Activated T-helper 2 cell treated with anti-CD3 and anti-CD28 coated beads, Interferon-gamma antibody, Interleukin-2, Interleukin-4, amounts not matched to agents 10 μg/mL and 5 μg/mL and 100 μg/mL, durations not matched to agents 14 hours and 24 hours and 36 hours (primary cell): ENCODE measurements at regions not wholly inside any gene's neighbourhood (a gene's known extent, or its start where the extent isn't known, plus 50 kb on each side); places are given as distances from the start of the nearest gene placed in this dataset.

Experiments
- DNase-seq: peaks from one replicate; pipeline ENCODE4 v3.0.0; 2021; ENCODE audit warnings: low spot score
- H3K27ac Mint-ChIP-seq: one replicate; pipeline ENCODE4 v1.8.0; 2021; ENCODE audit warnings: mixed read lengths
- H3K27me3 Mint-ChIP-seq: one replicate; pipeline ENCODE4 v1.8.0; 2021; ENCODE audit warnings: low read depth, mixed read lengths
- H3K36me3 Mint-ChIP-seq: one replicate; pipeline ENCODE4 v1.8.0; 2021; ENCODE audit warnings: low read depth, mixed read lengths
- H3K4me1 Mint-ChIP-seq: one replicate; pipeline ENCODE4 v1.8.0; 2021; ENCODE audit warnings: low read depth, mixed read lengths
- H3K4me3 Mint-ChIP-seq: one replicate; pipeline ENCODE4 v1.8.0; 2021; ENCODE audit warnings: low read depth, mild to moderate bottlenecking, moderate library complexity, mixed read lengths
- H3K9me3 Mint-ChIP-seq: one replicate; pipeline ENCODE4 v1.8.0; 2021; ENCODE audit warnings: mixed read lengths
- intact Hi-C: fragments of 100-400 bp; cut with micrococcal nuclease; formaldehyde crosslinking; loops from one replicate; pipeline ENCODE4 v1.15.1; 2023

GRCh38 chr1:38474738-38475623 lies 384.6 kb downstream of the RRAGC start:
- peak overlapping the region; percentile 29 for H3K27ac Mint-ChIP-seq
- intact Hi-C loops, result no loop called here
- no peaks in the 10 kb centered on the region for H3K36me3 Mint-ChIP-seq
- DNase-seq, result no peak
- H3K4me3 Mint-ChIP-seq, result peak overlapping the region; percentile 7
- peaks cover 10% of the 10 kb centered on the region for H3K9me3 Mint-ChIP-seq
- H3K27me3 Mint-ChIP-seq, result peaks cover 48% of the 10 kb centered on the region
- peaks cover 11% of the 10 kb centered on the region for H3K4me1 Mint-ChIP-seq

- H3K36me3 Mint-ChIP-seq, result no peaks in the 10 kb centered on the region
- peaks cover 28% of the 10 kb centered on the region for H3K27me3 Mint-ChIP-seq
- no peak for DNase-seq
- no peak overlapping the region for H3K4me3 Mint-ChIP-seq
- intact Hi-C loops, result no loop called here
- H3K4me1 Mint-ChIP-seq, result no peaks in the 10 kb centered on the region
- H3K9me3 Mint-ChIP-seq, result no peaks in the 10 kb centered on the region
- H3K27ac Mint-ChIP-seq, result no peak overlapping the region
Measured at GRCh38 chr1:38466487-38466886, 393.1 kb downstream of the RRAGC start.

- intact Hi-C loops, result no loop called here
- Mint-ChIP-seq H3K27ac (no peak overlapping the region), H3K9me3 (no peaks in the 10 kb centered on the region), H3K27me3 (peaks cover 28% of the 10 kb centered on the region), H3K4me3 (no peak overlapping the region), H3K36me3 (no peaks in the 10 kb centered on the region), H3K4me1 (no peaks in the 10 kb centered on the region)
- no peak for DNase-seq
Measured at GRCh38 chr1:38465460-38465859, 394.1 kb downstream of the RRAGC start.

- Mint-ChIP-seq H3K4me3 (no peak overlapping the region), H3K4me1 (no peaks in the 10 kb centered on the region), H3K9me3 (no peaks in the 10 kb centered on the region), H3K27ac (no peak overlapping the region), H3K27me3 (peaks cover 33% of the 10 kb centered on the region), H3K36me3 (no peaks in the 10 kb centered on the region)
- DNase-seq, result no peak
- intact Hi-C loops, result no loop called here
Measured at GRCh38 chr1:38464071-38464661, 395.4 kb downstream of the RRAGC start.

GRCh38 chr1:38463074-38463473 lies 396.5 kb downstream of the RRAGC start:
- H3K4me3 Mint-ChIP-seq, result no peak overlapping the region
- no peak overlapping the region for H3K27ac Mint-ChIP-seq
- no peak for DNase-seq
- intact Hi-C loops, result no loop called here
- H3K27me3 Mint-ChIP-seq, result peaks cover 30% of the 10 kb centered on the region
- no peaks in the 10 kb centered on the region for H3K4me1 Mint-ChIP-seq
- no peaks in the 10 kb centered on the region for H3K36me3 Mint-ChIP-seq
- H3K9me3 Mint-ChIP-seq, result no peaks in the 10 kb centered on the region

GRCh38 chr1:38456531-38456876 lies 403.1 kb downstream of the RRAGC start:
- DNase-seq, result no peak
- Mint-ChIP-seq H3K36me3 (no peaks in the 10 kb centered on the region), H3K4me3 (no peak overlapping the region), H3K27ac (no peak overlapping the region), H3K4me1 (no peaks in the 10 kb centered on the region), H3K9me3 (no peaks in the 10 kb centered on the region), H3K27me3 (peaks cover 16% of the 10 kb centered on the region)
- intact Hi-C loops, result no loop called here

GRCh38 chr1:38455829-38456530 lies 403.6 kb downstream of the RRAGC start:
- Mint-ChIP-seq H3K4me1 (no peaks in the 10 kb centered on the region), H3K27me3 (peaks cover 14% of the 10 kb centered on the region), H3K9me3 (no peaks in the 10 kb centered on the region), H3K4me3 (no peak overlapping the region), H3K36me3 (no peaks in the 10 kb centered on the region), H3K27ac (no peak overlapping the region)
- DNase-seq, result no peak
- intact Hi-C loops, result no loop called here

- intact Hi-C loops, result no loop called here
- no peaks in the 10 kb centered on the region for H3K9me3 Mint-ChIP-seq
- H3K4me3 Mint-ChIP-seq, result no peak overlapping the region
- DNase-seq, result no peak
- H3K27ac Mint-ChIP-seq, result no peak overlapping the region
- H3K27me3 Mint-ChIP-seq, result peaks cover 11% of the 10 kb centered on the region
- no peaks in the 10 kb centered on the region for H3K4me1 Mint-ChIP-seq
- no peaks in the 10 kb centered on the region for H3K36me3 Mint-ChIP-seq
Measured at GRCh38 chr1:38454749-38455441, 404.7 kb downstream of the RRAGC start.

- H3K4me1 Mint-ChIP-seq, result no peaks in the 10 kb centered on the region
- H3K4me3 Mint-ChIP-seq, result no peak overlapping the region
- H3K27me3 Mint-ChIP-seq, result peaks cover 9% of the 10 kb centered on the region
- no peaks in the 10 kb centered on the region for H3K9me3 Mint-ChIP-seq
- no peak overlapping the region for H3K27ac Mint-ChIP-seq
- DNase-seq, result no peak
- intact Hi-C loops, result no loop called here
- H3K36me3 Mint-ChIP-seq, result no peaks in the 10 kb centered on the region
Measured at GRCh38 chr1:38454236-38454635, 405.3 kb downstream of the RRAGC start.

- Mint-ChIP-seq H3K36me3 (no peaks in the 10 kb centered on the region), H3K9me3 (no peaks in the 10 kb centered on the region), H3K27me3 (peaks cover 7% of the 10 kb centered on the region), H3K27ac (no peak overlapping the region), H3K4me3 (no peak overlapping the region), H3K4me1 (no peaks in the 10 kb centered on the region)
- intact Hi-C loops, result no loop called here
- no peak for DNase-seq
Measured at GRCh38 chr1:38452246-38452645, 405.7 kb upstream of the POU3F1 start.

- no peak for DNase-seq
- H3K4me3 Mint-ChIP-seq, result no peak overlapping the region
- intact Hi-C loops, result no loop called here
Measured at GRCh38 chr1:38451541-38451993, 405.0 kb upstream of the POU3F1 start.

GRCh38 chr1:38448893-38449292 lies 402.3 kb upstream of the POU3F1 start:
- no peak for DNase-seq
- no peak overlapping the region for H3K27ac Mint-ChIP-seq
- no peak overlapping the region for H3K4me3 Mint-ChIP-seq
- H3K9me3 Mint-ChIP-seq, result no peaks in the 10 kb centered on the region
- H3K4me1 Mint-ChIP-seq, result no peaks in the 10 kb centered on the region
- H3K36me3 Mint-ChIP-seq, result no peaks in the 10 kb centered on the region
- peaks cover 5% of the 10 kb centered on the region for H3K27me3 Mint-ChIP-seq
- intact Hi-C loops, result no loop called here

More at GRCh38 chr1:38451541-38451993, 405.0 kb upstream of the POU3F1 start:
- no peaks in the 10 kb centered on the region for H3K4me1 Mint-ChIP-seq
- no peaks in the 10 kb centered on the region for H3K36me3 Mint-ChIP-seq
- H3K27ac Mint-ChIP-seq, result no peak overlapping the region
- peaks cover 3% of the 10 kb centered on the region for H3K27me3 Mint-ChIP-seq
- H3K9me3 Mint-ChIP-seq, result no peaks in the 10 kb centered on the region
